Nephron progenitor cell (in vitro differentiated cells): ENCODE measurements at regions not wholly inside any gene's neighbourhood (a gene's known extent, or its start where the extent isn't known, plus 50 kb on each side); places are given as distances from the start of the nearest gene placed in this dataset.

Experiments
- DNase-seq: peaks from one replicate; pipeline ENCODE4 v3.0.0; 2021
- H3K27ac Mint-ChIP-seq: 2 replicates; pipeline ENCODE4 v1.8.0; 2021; ENCODE audit warnings: mild to moderate bottlenecking, moderate library complexity, mixed read lengths
- H3K27me3 Mint-ChIP-seq: 2 replicates; pipeline ENCODE4 v1.8.0; 2021; ENCODE audit warnings: mild to moderate bottlenecking, low read depth, mixed read lengths; ENCODE audit not compliant: poor library complexity
- H3K36me3 Mint-ChIP-seq: 2 replicates; pipeline ENCODE4 v1.8.0; 2021; ENCODE audit warnings: low read depth, mixed read lengths
- H3K4me1 Mint-ChIP-seq: 2 replicates; pipeline ENCODE4 v1.8.0; 2021; ENCODE audit warnings: mixed read lengths
- H3K4me3 Mint-ChIP-seq: 2 replicates; pipeline ENCODE4 v1.8.0; 2021; ENCODE audit warnings: mild to moderate bottlenecking, moderate library complexity, mixed read lengths
- H3K9me3 Mint-ChIP-seq: 2 replicates; pipeline ENCODE4 v1.8.0; 2021; ENCODE audit warnings: mild to moderate bottlenecking, moderate library complexity, mixed read lengths
- TF ChIP-seq, protein P1 (sequence below): fragments of 200-600 bp; sonication (generic); IDR thresholded peaks from 2 replicates; pipeline ENCODE4 v1.5.0; 2021; ENCODE audit warnings: antibody characterized with exemption

DNA sequence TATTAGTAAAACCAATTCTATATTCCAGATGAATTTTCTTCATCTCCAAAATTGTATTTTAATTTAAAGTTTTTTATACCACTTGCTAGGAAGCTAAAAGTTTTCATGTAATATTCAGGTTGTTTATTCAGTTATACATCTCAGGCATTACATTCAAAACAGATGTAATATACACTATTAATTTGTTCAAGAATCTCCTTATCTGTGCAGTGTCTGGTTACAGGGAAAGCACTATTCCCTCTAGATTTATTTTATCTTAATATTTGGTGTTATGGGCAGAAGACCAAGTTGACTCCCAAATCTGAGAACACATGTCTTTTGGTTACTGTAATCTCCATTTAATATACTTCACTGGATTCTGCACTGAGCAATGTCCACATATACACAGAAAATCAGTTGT is 953.4 kb downstream of the ANKRD7 start:
- H3K27ac Mint-ChIP-seq = no peak overlapping the region
- H3K4me1 Mint-ChIP-seq = peaks cover 14% of the 10 kb centered on the region
- no peak for DNase-seq
- H3K4me3 Mint-ChIP-seq = no peak overlapping the region
- TF ChIP-seq, protein P1, sequence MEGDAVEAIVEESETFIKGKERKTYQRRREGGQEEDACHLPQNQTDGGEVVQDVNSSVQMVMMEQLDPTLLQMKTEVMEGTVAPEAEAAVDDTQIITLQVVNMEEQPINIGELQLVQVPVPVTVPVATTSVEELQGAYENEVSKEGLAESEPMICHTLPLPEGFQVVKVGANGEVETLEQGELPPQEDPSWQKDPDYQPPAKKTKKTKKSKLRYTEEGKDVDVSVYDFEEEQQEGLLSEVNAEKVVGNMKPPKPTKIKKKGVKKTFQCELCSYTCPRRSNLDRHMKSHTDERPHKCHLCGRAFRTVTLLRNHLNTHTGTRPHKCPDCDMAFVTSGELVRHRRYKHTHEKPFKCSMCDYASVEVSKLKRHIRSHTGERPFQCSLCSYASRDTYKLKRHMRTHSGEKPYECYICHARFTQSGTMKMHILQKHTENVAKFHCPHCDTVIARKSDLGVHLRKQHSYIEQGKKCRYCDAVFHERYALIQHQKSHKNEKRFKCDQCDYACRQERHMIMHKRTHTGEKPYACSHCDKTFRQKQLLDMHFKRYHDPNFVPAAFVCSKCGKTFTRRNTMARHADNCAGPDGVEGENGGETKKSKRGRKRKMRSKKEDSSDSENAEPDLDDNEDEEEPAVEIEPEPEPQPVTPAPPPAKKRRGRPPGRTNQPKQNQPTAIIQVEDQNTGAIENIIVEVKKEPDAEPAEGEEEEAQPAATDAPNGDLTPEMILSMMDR = no peak
- no peaks in the 10 kb centered on the region for H3K9me3 Mint-ChIP-seq
- no peaks in the 10 kb centered on the region for H3K36me3 Mint-ChIP-seq
- H3K27me3 Mint-ChIP-seq = no peaks in the 10 kb centered on the region

GRCh38 chr7:119184124-119184788 is 959.8 kb downstream of the ANKRD7 start:
- peaks cover 11% of the 10 kb centered on the region for H3K4me1 Mint-ChIP-seq
- TF ChIP-seq, protein P1 = no peak
- no peak overlapping the region for H3K4me3 Mint-ChIP-seq
- no peak for DNase-seq
- peaks cover 6% of the 10 kb centered on the region for H3K36me3 Mint-ChIP-seq
- no peak overlapping the region for H3K27ac Mint-ChIP-seq
- H3K27me3 Mint-ChIP-seq = no peaks in the 10 kb centered on the region
- H3K9me3 Mint-ChIP-seq = peaks cover 21% of the 10 kb centered on the region

GRCh38 chr7:119196183-119196582 is 971.7 kb downstream of the ANKRD7 start:
- Mint-ChIP-seq H3K4me1 (no peaks in the 10 kb centered on the region), H3K27ac (peak overlapping the region; percentile 17)

GRCh38 chr7:119197172-119197876 is 972.8 kb downstream of the ANKRD7 start:
- Mint-ChIP-seq H3K27ac (no peak overlapping the region), H3K9me3 (peaks cover 5% of the 10 kb centered on the region)

More at GRCh38 chr7:119196183-119196582, 971.7 kb downstream of the ANKRD7 start:
- TF ChIP-seq, protein P1 = no peak
- H3K4me3 Mint-ChIP-seq = no peak overlapping the region
- no peak for DNase-seq
- H3K27me3 Mint-ChIP-seq = peaks cover 5% of the 10 kb centered on the region
- peaks cover 5% of the 10 kb centered on the region for H3K9me3 Mint-ChIP-seq
- no peaks in the 10 kb centered on the region for H3K36me3 Mint-ChIP-seq

DNA sequence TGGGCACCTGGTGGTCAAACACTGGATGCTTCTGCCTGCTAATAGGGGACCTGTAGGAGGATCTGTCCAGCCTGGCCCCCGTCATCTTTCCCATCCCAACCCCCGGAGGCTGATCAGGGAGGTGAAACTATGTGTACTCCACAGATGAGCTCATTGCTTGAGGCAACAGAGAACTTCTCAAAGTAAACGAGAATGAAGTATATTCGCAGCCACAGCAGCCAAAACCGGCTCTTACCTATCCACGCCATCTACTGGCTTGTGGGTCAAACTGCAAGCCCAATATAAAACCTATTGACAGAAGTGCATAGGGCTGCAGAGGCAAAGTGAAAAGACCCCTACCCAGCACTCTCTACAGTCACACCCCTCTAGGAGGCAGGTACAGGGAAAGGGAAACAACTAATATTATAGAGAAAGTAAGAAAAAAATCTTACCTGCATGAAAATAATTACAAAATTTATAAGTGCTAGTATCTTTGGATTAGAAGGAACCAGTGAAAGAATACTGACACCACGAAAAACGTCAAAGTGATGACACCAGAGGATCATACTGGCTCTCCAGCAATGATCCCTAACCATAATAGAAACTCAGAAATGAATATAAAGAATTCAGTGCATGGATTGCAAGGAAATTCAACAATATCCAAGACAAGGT is 973.5 kb downstream of the ANKRD7 start:
- no peak overlapping the region for H3K27ac Mint-ChIP-seq
- H3K27me3 Mint-ChIP-seq = peaks cover 5% of the 10 kb centered on the region
- H3K36me3 Mint-ChIP-seq = no peaks in the 10 kb centered on the region
- peak; percentile 44 for DNase-seq
- TF ChIP-seq, protein P1 = peak; percentile 77
- no peaks in the 10 kb centered on the region for H3K4me1 Mint-ChIP-seq
- H3K9me3 Mint-ChIP-seq = peaks cover 5% of the 10 kb centered on the region
- no peak overlapping the region for H3K4me3 Mint-ChIP-seq

More at GRCh38 chr7:119197172-119197876, 972.8 kb downstream of the ANKRD7 start:
- no peak overlapping the region for H3K4me3 Mint-ChIP-seq
- H3K36me3 Mint-ChIP-seq = no peaks in the 10 kb centered on the region
- no peak for DNase-seq
- H3K4me1 Mint-ChIP-seq = no peaks in the 10 kb centered on the region
- TF ChIP-seq, protein P1 = no peak
- H3K27me3 Mint-ChIP-seq = peaks cover 5% of the 10 kb centered on the region
